Mesenchymal stem cell (in vitro differentiated cells and primary cell): ENCODE measurements at regions not wholly inside any gene's neighbourhood (a gene's known extent, or its start where the extent isn't known, plus 50 kb on each side); places are given as distances from the start of the nearest gene placed in this dataset.
A peak's percentile ranks its signal among the peaks of the same experiment; 100 is the strongest.

Experiments
- DNase-seq: peaks from one replicate; pipeline ENCODE4 v3.0.0-alpha.2; 2013
- H2AFZ ChIP-seq: one replicate; pipeline ENCODE4 v1.6.1; 2013; ENCODE audit warnings: low read depth, mild to moderate bottlenecking, control low read depth, inconsistent platforms, low read length, moderate library complexity
- H2AK5ac ChIP-seq: 2 replicates; pipeline ENCODE4 v1.6.1; 2013; ENCODE audit warnings: low read length, moderate library complexity, mild to moderate bottlenecking, inconsistent platforms; ENCODE audit not compliant: severe bottlenecking
- H2BK120ac ChIP-seq: one replicate; pipeline ENCODE4 v1.6.1; 2013; ENCODE audit warnings: low read depth, mild to moderate bottlenecking, inconsistent platforms, low read length, moderate library complexity
- H2BK12ac ChIP-seq, 2 experiments: one replicate each; pipeline ENCODE4 v1.6.1; 2013; ENCODE audit warnings: inconsistent platforms in 2 of 2, low read length in 2 of 2, mild to moderate bottlenecking in 2 of 2, moderate library complexity in 2 of 2, control low read depth in 1 of 2
- H2BK15ac ChIP-seq: one replicate; pipeline ENCODE4 v1.6.1; 2013; ENCODE audit warnings: mild to moderate bottlenecking, low read depth, inconsistent platforms; ENCODE audit not compliant: poor library complexity, severe bottlenecking
- H2BK5ac ChIP-seq: 2 replicates; pipeline ENCODE4 v1.6.1; 2013; ENCODE audit warnings: low read depth, mild to moderate bottlenecking, low read length, control low read depth, inconsistent platforms; ENCODE audit not compliant: poor library complexity, severe bottlenecking
- H3K14ac ChIP-seq, 2 experiments: one replicate each; pipeline ENCODE4 v1.6.1; 2013; ENCODE audit warnings: inconsistent platforms in 2 of 2, low read length in 2 of 2, control low read depth in 1 of 2, mild to moderate bottlenecking in 1 of 2, moderate library complexity in 1 of 2
- H3K18ac ChIP-seq, 2 experiments: one replicate each; pipeline ENCODE4 v1.6.1; 2013; ENCODE audit warnings: inconsistent platforms in 2 of 2, low read length in 2 of 2, control low read depth in 1 of 2, low read depth in 1 of 2, mild to moderate bottlenecking in 1 of 2
- H3K23ac ChIP-seq, 2 experiments: one replicate each; pipeline ENCODE4 v1.6.1; 2013; ENCODE audit warnings: inconsistent platforms in 2 of 2, low read length in 2 of 2, mild to moderate bottlenecking in 2 of 2, moderate library complexity in 2 of 2, control low read depth in 1 of 2
- H3K27ac ChIP-seq: 2 replicates; pipeline ENCODE4 v1.5.1; 2013; ENCODE audit warnings: mild to moderate bottlenecking, moderate library complexity, low read length, control low read depth, inconsistent platforms; ENCODE audit not compliant: poor library complexity, severe bottlenecking
- H3K27me3 ChIP-seq, 2 experiments: 2 replicates each; pipeline versions ENCODE4 v1.6.1 to v1.7.0; 2013; ENCODE audit warnings: low read length in 2 of 2, mild to moderate bottlenecking in 2 of 2, moderate library complexity in 2 of 2, control low read depth in 1 of 2, inconsistent platforms in 1 of 2; ENCODE audit not compliant: control insufficient read depth in 1 of 2, insufficient read depth in 1 of 2
- H3K36me3 ChIP-seq, 2 experiments: 2 replicates each; pipeline versions ENCODE4 v1.6.1 to v1.7.0; 2013; ENCODE audit warnings: low read length in 2 of 2, control low read depth in 1 of 2, inconsistent platforms in 1 of 2, low read depth in 1 of 2, mild to moderate bottlenecking in 1 of 2; ENCODE audit not compliant: insufficient read depth in 2 of 2, control insufficient read depth in 1 of 2
- H3K4ac ChIP-seq, 2 experiments: one replicate each; pipeline ENCODE4 v1.6.1; 2013; ENCODE audit warnings: inconsistent platforms in 2 of 2, low read length in 2 of 2, mild to moderate bottlenecking in 2 of 2, moderate library complexity in 2 of 2, control low read depth in 1 of 2, low read depth in 1 of 2
- H3K4me1 ChIP-seq: 2 replicates; pipeline ENCODE4 v1.6.1; 2013; ENCODE audit warnings: low read depth, low read length, control low read depth; ENCODE audit not compliant: control insufficient read depth, insufficient read depth
- H3K4me2 ChIP-seq: 2 replicates; pipeline ENCODE4 v1.6.1; 2013; ENCODE audit warnings: low read length, mild to moderate bottlenecking, inconsistent platforms; ENCODE audit not compliant: poor library complexity, severe bottlenecking
- H3K4me3 ChIP-seq, 2 experiments: 2 replicates each; pipeline versions ENCODE4 v1.5.1 to v1.7.0; 2013; ENCODE audit warnings: low read length in 2 of 2, mild to moderate bottlenecking in 2 of 2, control low read depth in 1 of 2, low read depth in 1 of 2; ENCODE audit not compliant: insufficient read depth in 1 of 2
- H3K79me1 ChIP-seq: replicated peaks from 2 replicates; pipeline ENCODE4 v1.6.1; 2013; ENCODE audit warnings: mild to moderate bottlenecking, control low read depth, low read length, inconsistent platforms; ENCODE audit not compliant: poor library complexity, severe bottlenecking
- H3K9ac ChIP-seq: 2 replicates; pipeline ENCODE4 v1.7.0; 2013; ENCODE audit warnings: mild to moderate bottlenecking, low read length, moderate library complexity
- H3K9me3 ChIP-seq: 2 replicates; pipeline ENCODE4 v1.7.0; 2013; ENCODE audit warnings: mild to moderate bottlenecking, low read length; ENCODE audit not compliant: control insufficient read depth
- H4K8ac ChIP-seq: one replicate; pipeline ENCODE4 v1.6.1; 2013; ENCODE audit warnings: inconsistent platforms, mild to moderate bottlenecking, low read length, moderate library complexity
- H4K91ac ChIP-seq: one replicate; pipeline ENCODE4 v1.6.1; 2013; ENCODE audit warnings: mild to moderate bottlenecking, low read length, inconsistent platforms
- WGBS: methylation state at CpG from one replicate; pipeline ENCODE4 v1.1.7; 2013; ENCODE audit warnings: mixed read lengths; 5-methylcytosine and 5-hydroxymethylcytosine counted together

DNA sequence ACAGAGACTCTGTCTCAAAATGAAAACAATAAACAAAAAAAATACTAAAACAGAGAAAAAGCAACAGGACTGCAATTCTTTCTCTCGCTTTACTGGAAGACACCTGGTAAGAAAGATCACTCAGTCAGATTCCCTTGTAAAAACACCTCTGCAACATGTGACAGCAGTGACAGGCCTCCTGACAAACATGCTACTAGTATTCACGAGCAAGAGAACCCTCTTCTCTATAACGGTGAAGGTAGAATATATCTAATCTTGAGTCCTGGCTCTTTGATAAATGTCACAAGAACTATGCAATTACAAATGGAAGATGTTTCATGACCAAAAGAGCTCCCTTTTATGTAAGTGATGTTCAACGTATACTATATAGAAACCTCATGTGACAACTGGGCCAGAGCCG is 986.7 kb upstream of the LRRN3 start:
- no peak overlapping the region for H2BK12ac ChIP-seq
- H2AK5ac ChIP-seq = no peak overlapping the region
- H3K18ac ChIP-seq = no peak overlapping the region
- H2BK120ac ChIP-seq = no peak overlapping the region
- H2AFZ ChIP-seq = peak overlapping the region; percentile 42
- no peaks in the 10 kb centered on the region for H3K4me1 ChIP-seq
- peaks cover 10% of the 10 kb centered on the region for H3K9me3 ChIP-seq
- no peak overlapping the region for H3K27ac ChIP-seq
- H3K27me3 ChIP-seq = no peaks in the 10 kb centered on the region
- H3K9ac ChIP-seq = no peak overlapping the region
- no peak overlapping the region for H2BK15ac ChIP-seq
- H3K79me1 ChIP-seq = no peaks in the 10 kb centered on the region
- no peak overlapping the region for H2BK5ac ChIP-seq
- no peak overlapping the region for H4K91ac ChIP-seq
- H4K8ac ChIP-seq = no peak overlapping the region
- no peaks in the 10 kb centered on the region for H3K36me3 ChIP-seq
- DNase-seq = no peak
- no peak overlapping the region for H3K4me3 ChIP-seq
- no peak overlapping the region for H3K4me2 ChIP-seq
- no peak overlapping the region for H3K14ac ChIP-seq
- no peak overlapping the region for H3K4ac ChIP-seq
- no peak overlapping the region for H3K23ac ChIP-seq
- 96% methylated on average over 3 of the region's 5 CpGs for WGBS

DNA sequence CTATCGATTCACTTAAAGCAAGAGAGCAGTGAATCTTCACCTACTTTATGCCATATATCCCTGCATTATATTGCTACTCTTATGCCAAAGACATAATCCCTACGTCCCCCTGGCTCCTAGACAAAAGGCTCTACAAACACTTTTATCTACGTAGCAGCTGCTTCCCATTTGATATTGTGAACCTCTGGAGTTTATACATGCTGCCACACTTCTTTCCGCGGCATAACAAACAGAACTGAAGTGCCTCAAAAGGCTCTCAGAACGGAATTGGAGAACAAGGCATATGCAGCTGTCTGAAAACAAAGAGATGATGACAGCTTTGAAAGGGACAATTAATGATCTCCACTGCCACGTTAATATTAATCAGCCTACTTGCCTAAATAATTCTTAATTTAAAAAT is 985.6 kb upstream of the LRRN3 start:
- H3K9me3 ChIP-seq = no peaks in the 10 kb centered on the region
- WGBS = 90% methylated on average over 6 of the region's 7 CpGs

DNA sequence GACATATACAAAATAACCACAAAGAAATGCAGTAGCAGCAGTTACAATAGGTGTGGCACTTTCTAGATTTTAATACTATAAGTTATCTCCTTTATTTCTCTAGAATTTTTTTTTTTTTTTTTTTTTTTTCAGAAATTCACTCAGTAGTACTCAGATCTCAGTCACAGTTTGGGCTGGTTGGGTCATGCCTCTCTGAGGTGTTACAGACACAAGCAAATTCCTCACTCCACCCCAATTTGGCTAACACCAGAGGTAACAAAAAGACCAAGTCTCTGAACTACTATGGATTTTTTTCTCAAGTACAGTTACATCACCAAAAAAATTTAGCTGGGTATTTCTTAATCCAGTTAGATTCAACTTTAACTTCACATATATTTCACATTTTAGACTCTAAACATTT is 985.1 kb upstream of the LRRN3 start:
- no peak overlapping the region for H2BK12ac ChIP-seq
- H4K91ac ChIP-seq = no peak overlapping the region
- no peaks in the 10 kb centered on the region for H3K36me3 ChIP-seq
- no peaks in the 10 kb centered on the region for H3K4me1 ChIP-seq
- no peak overlapping the region for H3K18ac ChIP-seq
- DNase-seq = no peak
- no peak overlapping the region for H3K4me3 ChIP-seq
- no peak overlapping the region for H3K14ac ChIP-seq
- no peaks in the 10 kb centered on the region for H3K27me3 ChIP-seq
- H2BK15ac ChIP-seq = no peak overlapping the region
- H2BK5ac ChIP-seq = no peak overlapping the region
- no peak overlapping the region for H2AFZ ChIP-seq
- H2BK120ac ChIP-seq = no peak overlapping the region
- H3K4me2 ChIP-seq = no peak overlapping the region
- H4K8ac ChIP-seq = no peak overlapping the region
- H3K4ac ChIP-seq = no peak overlapping the region
- H3K23ac ChIP-seq = no peak overlapping the region
- H3K27ac ChIP-seq = no peak overlapping the region
- no peak overlapping the region for H3K9ac ChIP-seq
- no peaks in the 10 kb centered on the region for H3K9me3 ChIP-seq
- no peaks in the 10 kb centered on the region for H3K79me1 ChIP-seq
- no peak overlapping the region for H2AK5ac ChIP-seq

More for the DNA sequence above, 985.6 kb upstream of the LRRN3 start:
- no peak overlapping the region for H3K9ac ChIP-seq
- H4K8ac ChIP-seq = no peak overlapping the region
- H3K27me3 ChIP-seq = no peaks in the 10 kb centered on the region
- H4K91ac ChIP-seq = no peak overlapping the region
- no peak for DNase-seq
- no peak overlapping the region for H2AK5ac ChIP-seq
- no peak overlapping the region for H3K14ac ChIP-seq
- H3K27ac ChIP-seq = no peak overlapping the region
- H2BK120ac ChIP-seq = no peak overlapping the region
- H3K23ac ChIP-seq = no peak overlapping the region
- H2BK15ac ChIP-seq = no peak overlapping the region
- no peaks in the 10 kb centered on the region for H3K4me1 ChIP-seq
- no peaks in the 10 kb centered on the region for H3K79me1 ChIP-seq
- H3K4ac ChIP-seq = no peak overlapping the region
- peak overlapping the region; percentile 1 for H2BK5ac ChIP-seq
- H3K18ac ChIP-seq = no peak overlapping the region
- no peaks in the 10 kb centered on the region for H3K36me3 ChIP-seq
- H3K4me2 ChIP-seq = no peak overlapping the region
- no peak overlapping the region for H2BK12ac ChIP-seq
- no peak overlapping the region for H2AFZ ChIP-seq
- no peak overlapping the region for H3K4me3 ChIP-seq

DNA sequence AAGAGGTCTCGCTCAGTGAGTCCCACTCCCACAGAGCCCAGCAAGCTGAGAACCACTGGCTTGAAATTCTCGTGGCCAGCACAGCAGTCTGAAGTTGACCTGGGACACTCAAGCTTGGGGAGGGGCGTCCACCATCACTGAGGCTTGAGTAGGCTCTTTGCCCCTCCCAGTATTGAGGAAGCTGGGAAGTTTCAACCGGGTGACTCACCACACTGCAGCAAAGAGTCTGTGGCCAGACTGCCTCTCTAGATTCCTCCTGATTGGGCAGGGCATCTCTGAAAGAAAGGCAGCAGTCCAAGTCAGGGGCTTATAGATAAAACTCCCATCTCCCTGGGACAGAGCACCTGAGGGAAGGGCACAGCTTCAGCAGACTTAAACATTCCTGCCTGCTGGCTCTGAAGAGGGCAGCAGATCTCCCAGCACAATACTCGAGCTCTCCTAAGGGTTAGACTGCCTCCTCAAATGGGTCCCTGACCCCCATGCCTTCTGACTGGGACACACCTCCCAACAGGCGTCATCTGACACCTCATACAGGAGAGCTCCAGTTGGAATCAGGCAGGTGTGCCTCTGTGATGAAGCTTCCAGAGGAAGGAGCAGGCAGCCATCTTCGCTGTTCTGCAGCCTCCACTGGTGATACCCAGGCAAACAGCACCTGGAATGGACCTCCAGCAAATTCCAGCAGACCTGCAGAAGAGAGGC is 970.9 kb upstream of the LRRN3 start:
- H2BK120ac ChIP-seq = no peak overlapping the region
- no peaks in the 10 kb centered on the region for H3K79me1 ChIP-seq
- H4K91ac ChIP-seq = no peak overlapping the region
- H3K4me2 ChIP-seq = no peak overlapping the region
- H3K27ac ChIP-seq = no peak overlapping the region
- H3K14ac ChIP-seq = no peak overlapping the region
- H3K4ac ChIP-seq = no peak overlapping the region
- WGBS = 60% methylated on average over 7 of the region's 7 CpGs
- H3K36me3 ChIP-seq = no peaks in the 10 kb centered on the region
- H4K8ac ChIP-seq = no peak overlapping the region
- no peak overlapping the region for H2BK5ac ChIP-seq
- H3K27me3 ChIP-seq = no peaks in the 10 kb centered on the region
- DNase-seq = peak; percentile 43
- H3K9me3 ChIP-seq = peaks cover 8% of the 10 kb centered on the region
- peak overlapping the region; percentile 31 for H2AFZ ChIP-seq
- no peak overlapping the region for H2BK12ac ChIP-seq
- H3K4me1 ChIP-seq = no peaks in the 10 kb centered on the region
- H3K23ac ChIP-seq = no peak overlapping the region
- no peak overlapping the region for H2AK5ac ChIP-seq
- H2BK15ac ChIP-seq = no peak overlapping the region
- no peak overlapping the region for H3K9ac ChIP-seq
- no peak overlapping the region for H3K18ac ChIP-seq
- H3K4me3 ChIP-seq = no peak overlapping the region
